Neuronal stem cell (in vitro differentiated cells): ENCODE measurements at regions not wholly inside any gene's neighbourhood (a gene's known extent, or its start where the extent isn't known, plus 50 kb on each side); places are given as distances from the start of the nearest gene placed in this dataset.
A peak's percentile ranks its signal among the peaks of the same experiment; 100 is the strongest.

Experiments
- DNase-seq: peaks from one replicate; pipeline ENCODE4 v3.0.0-alpha.2; 2013; ENCODE audit warnings: low spot score
- H2AFZ ChIP-seq: one replicate; pipeline ENCODE4 v1.6.1; 2013; ENCODE audit warnings: mild to moderate bottlenecking, low read length, inconsistent platforms
- H2AK5ac ChIP-seq: 2 replicates; pipeline ENCODE4 v1.6.1; 2013; ENCODE audit warnings: low read depth, mild to moderate bottlenecking, inconsistent platforms, low read length, moderate library complexity, mixed read lengths
- H2BK120ac ChIP-seq: 2 replicates; pipeline ENCODE4 v1.6.1; 2013; ENCODE audit warnings: low read depth, mild to moderate bottlenecking, inconsistent platforms, low read length, moderate library complexity, mixed read lengths
- H2BK12ac ChIP-seq: one replicate; pipeline ENCODE4 v1.6.1; 2013; ENCODE audit warnings: low read length, inconsistent platforms
- H2BK15ac ChIP-seq: 2 replicates; pipeline ENCODE4 v1.6.1; 2013; ENCODE audit warnings: mild to moderate bottlenecking, low read length, inconsistent platforms, mixed read lengths
- H2BK5ac ChIP-seq: one replicate; pipeline ENCODE4 v1.6.1; 2013; ENCODE audit warnings: inconsistent platforms, mild to moderate bottlenecking, low read length, moderate library complexity
- H3K14ac ChIP-seq: one replicate; pipeline ENCODE4 v1.6.1; 2013; ENCODE audit warnings: low read length, inconsistent platforms
- H3K18ac ChIP-seq: 2 replicates; pipeline ENCODE4 v1.6.1; 2013; ENCODE audit warnings: low read length, inconsistent platforms
- H3K23ac ChIP-seq: 2 replicates; pipeline ENCODE4 v1.6.1; 2013; ENCODE audit warnings: low read depth, mild to moderate bottlenecking, mixed read lengths, low read length, inconsistent platforms; ENCODE audit not compliant: poor library complexity
- H3K27ac ChIP-seq: replicated peaks from 3 replicates; pipeline ENCODE4 v1.5.1; 2013; ENCODE audit warnings: low read length, inconsistent platforms
- H3K27me3 ChIP-seq, 3 experiments: 2 replicates each; pipeline ENCODE4 v1.6.1; 2013; ENCODE audit warnings: low read length in 3 of 3, mild to moderate bottlenecking in 2 of 3, inconsistent platforms in 1 of 3, low read depth in 1 of 3, mixed read lengths in 1 of 3, moderate library complexity in 1 of 3; ENCODE audit not compliant: control insufficient read depth in 3 of 3, insufficient read depth in 3 of 3
- H3K36me3 ChIP-seq, 2 donors: replicated peaks in 1 of 2; 2 replicates each; pipeline ENCODE4 v1.6.1; 2013; ENCODE audit warnings: low read length in 2 of 2; ENCODE audit not compliant: control insufficient read depth in 2 of 2, insufficient read depth in 2 of 2
- H3K4ac ChIP-seq: 2 replicates; pipeline ENCODE4 v1.6.1; 2013; ENCODE audit warnings: inconsistent platforms, mild to moderate bottlenecking, low read length, moderate library complexity
- H3K4me1 ChIP-seq, 2 donors: 1 replicate in 1 of 2; 2 replicates in 1 of 2; pipeline ENCODE4 v1.6.1; 2013; ENCODE audit warnings: low read length in 2 of 2, low read depth in 1 of 2; ENCODE audit not compliant: control insufficient read depth in 2 of 2, insufficient read depth in 1 of 2
- H3K4me2 ChIP-seq: one replicate; pipeline ENCODE4 v1.6.1; 2013; ENCODE audit warnings: mild to moderate bottlenecking, low read length, inconsistent platforms; ENCODE audit not compliant: insufficient read depth, poor library complexity, severe bottlenecking
- H3K4me3 ChIP-seq, 2 donors: 2 replicates each; pipeline ENCODE4 v1.5.1; 2013; ENCODE audit warnings: low read length in 2 of 2, mild to moderate bottlenecking in 2 of 2, inconsistent platforms in 1 of 2, moderate library complexity in 1 of 2
- H3K79me1 ChIP-seq: one replicate; pipeline ENCODE4 v1.6.1; 2013; ENCODE audit warnings: low read depth, mild to moderate bottlenecking, inconsistent platforms, low read length, moderate library complexity
- H3K9ac ChIP-seq: one replicate; pipeline ENCODE4 v1.6.1; 2013; ENCODE audit warnings: mild to moderate bottlenecking, low read depth, low read length, inconsistent platforms; ENCODE audit not compliant: poor library complexity
- H3K9me3 ChIP-seq, 2 donors: replicated peaks in 1 of 2; 2 replicates each; pipeline versions ENCODE3 to v1.6.1; 2013; ENCODE audit warnings: low read length in 2 of 2, mild to moderate bottlenecking in 2 of 2, inconsistent platforms in 1 of 2, low read depth in 1 of 2, mixed read lengths in 1 of 2, moderate library complexity in 1 of 2; ENCODE audit not compliant: control insufficient read depth in 2 of 2, insufficient read depth in 1 of 2
- H4K8ac ChIP-seq: one replicate; pipeline ENCODE4 v1.6.1; 2013; ENCODE audit warnings: low read depth, mild to moderate bottlenecking, inconsistent platforms, low read length, moderate library complexity
- H4K91ac ChIP-seq: one replicate; pipeline ENCODE4 v1.6.1; 2013; ENCODE audit warnings: low read length, low read depth, mild to moderate bottlenecking, inconsistent platforms; ENCODE audit not compliant: poor library complexity
- WGBS, 2 donors: extraction: QIAGEN DNeasy Blood & Tissue Kit; methylation state at CpG; one replicate each; pipeline ENCODE4 v1.1.7; 2013; ENCODE audit warnings: missing lambda C conversion rate in 2 of 2, mixed read lengths in 1 of 2; ENCODE audit not compliant: insufficient read length in 2 of 2, insufficient replicate concordance in 1 of 2; ENCODE audit errors: extremely low coverage in 2 of 2; 5-methylcytosine and 5-hydroxymethylcytosine counted together

- Histone ChIP-seq H3K4me1 (no peaks in the 10 kb centered on the region), H4K8ac (no peak overlapping the region), H2AK5ac (no peak overlapping the region), H3K4ac (no peak overlapping the region), H3K27ac (no peak overlapping the region), H3K36me3 (no peaks in the 10 kb centered on the region), H4K91ac (no peak overlapping the region), H3K79me1 (no peaks in the 10 kb centered on the region), H2AFZ (no peak overlapping the region), H2BK12ac (no peak overlapping the region), H2BK120ac (no peak overlapping the region), H2BK15ac (no peak overlapping the region), H3K9me3 (no peaks in the 10 kb centered on the region), H3K4me3 (no peak overlapping the region), H3K23ac (no peak overlapping the region), H3K9ac (no peak overlapping the region), H3K18ac (no peak overlapping the region), H3K27me3 (no peaks in the 10 kb centered on the region), H3K4me2 (no peak overlapping the region), H2BK5ac (no peak overlapping the region), H3K14ac (no peak overlapping the region)
- WGBS, 2 donors, result no CpG with 5 or more reads among the region's 1 CpG
- no peak for DNase-seq
Measured at GRCh38 chr12:59219148-59219547, 298.8 kb upstream of the LRIG3 start.

DNA sequence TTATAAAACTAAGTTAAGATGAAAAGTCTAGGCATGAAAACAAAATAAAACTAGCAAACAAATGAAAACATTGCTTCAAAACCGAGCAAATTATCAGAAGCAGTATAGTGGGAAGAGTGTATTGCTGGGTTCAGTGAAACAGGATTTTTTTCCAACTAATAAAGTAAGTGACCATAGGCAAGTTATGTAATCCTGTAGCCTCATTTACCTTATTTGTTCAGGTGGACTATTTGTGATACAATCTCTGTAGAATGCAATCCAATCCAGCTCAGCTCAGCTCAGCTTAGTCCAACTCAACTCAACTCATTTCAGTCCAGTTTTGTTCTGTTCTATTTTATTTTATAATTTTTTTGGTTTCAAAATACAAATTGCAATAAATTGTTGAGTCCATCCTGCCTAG lies 276.7 kb upstream of the LRIG3 start:
- Histone ChIP-seq H3K4me2 (no peak overlapping the region), H2BK15ac (no peak overlapping the region), H2AFZ (no peak overlapping the region), H2BK12ac (no peak overlapping the region), H3K27me3 (no peaks in the 10 kb centered on the region), H4K91ac (no peak overlapping the region), H3K9me3 (no peaks in the 10 kb centered on the region), H3K9ac (no peak overlapping the region), H4K8ac (no peak overlapping the region), H3K23ac (no peak overlapping the region), H2BK5ac (no peak overlapping the region), H3K18ac (no peak overlapping the region), H3K14ac (no peak overlapping the region), H2BK120ac (no peak overlapping the region), H3K79me1 (no peaks in the 10 kb centered on the region), H3K36me3 (peaks cover 0 to 2% of the 10 kb centered on the region in 2 donors), H3K4me3 (no peak overlapping the region), H3K4ac (no peak overlapping the region), H2AK5ac (no peak overlapping the region), H3K4me1 (no peaks in the 10 kb centered on the region), H3K27ac (no peak overlapping the region)
- WGBS, 2 donors, result no CpG with 5 or more reads among the region's 1 CpG
- DNase-seq, result no peak

DNA sequence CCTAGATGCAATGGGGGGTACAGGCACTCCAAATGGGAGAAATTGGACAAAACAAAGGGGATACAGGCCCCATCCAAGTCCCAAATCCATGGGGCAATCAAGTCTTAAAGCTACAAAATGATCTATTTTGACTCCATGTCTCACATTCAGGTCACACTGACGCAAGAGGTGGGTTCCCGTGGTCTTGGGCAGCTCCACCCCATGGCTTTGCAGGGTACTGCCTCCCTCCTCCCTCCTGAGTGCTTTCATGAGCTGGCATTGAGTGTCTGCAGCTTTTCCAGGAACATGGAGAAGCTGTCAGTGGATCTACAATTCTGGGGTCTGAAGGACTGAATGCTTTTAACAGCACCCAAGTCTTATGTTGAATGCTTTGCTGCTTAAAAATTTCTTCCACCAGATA lies 274.5 kb upstream of the LRIG3 start:
- Histone ChIP-seq H2BK5ac (no peak overlapping the region), H2AFZ (no peak overlapping the region), H4K91ac (no peak overlapping the region), H3K27ac (no peak overlapping the region), H4K8ac (no peak overlapping the region), H3K4me3 (no peak overlapping the region), H3K36me3 (peaks cover 0 to 2% of the 10 kb centered on the region in 2 donors), H3K4me2 (no peak overlapping the region), H2BK120ac (no peak overlapping the region), H3K9ac (no peak overlapping the region), H3K79me1 (no peaks in the 10 kb centered on the region), H3K14ac (no peak overlapping the region), H2BK15ac (no peak overlapping the region), H3K9me3 (no peaks in the 10 kb centered on the region), H3K4ac (no peak overlapping the region), H2BK12ac (no peak overlapping the region), H2AK5ac (no peak overlapping the region), H3K27me3 (no peaks in the 10 kb centered on the region), H3K4me1 (no peaks in the 10 kb centered on the region), H3K18ac (peak overlapping the region; percentile 8), H3K23ac (no peak overlapping the region)
- no CpG with 5 or more reads among the region's 2 CpGs for WGBS, 2 donors
- DNase-seq, result no peak

- Histone ChIP-seq H3K4me1 (no peaks in the 10 kb centered on the region), H2AFZ (no peak overlapping the region), H3K9ac (no peak overlapping the region), H2BK15ac (no peak overlapping the region), H4K91ac (no peak overlapping the region), H3K4ac (no peak overlapping the region), H3K23ac (no peak overlapping the region), H3K36me3 (peaks cover 0 to 2% of the 10 kb centered on the region in 2 donors), H3K9me3 (no peaks in the 10 kb centered on the region), H4K8ac (no peak overlapping the region), H2BK5ac (no peak overlapping the region), H2AK5ac (no peak overlapping the region), H3K27me3 (no peaks in the 10 kb centered on the region), H3K18ac (no peak overlapping the region), H3K27ac (no peak overlapping the region), H3K14ac (no peak overlapping the region), H2BK120ac (no peak overlapping the region), H3K4me2 (no peak overlapping the region), H3K79me1 (no peaks in the 10 kb centered on the region), H3K4me3 (no peak overlapping the region), H2BK12ac (no peak overlapping the region)
- no peak for DNase-seq
- no CpG with 5 or more reads among the region's 1 CpG for WGBS, 2 donors
Measured at GRCh38 chr12:59193476-59194050, 273.3 kb upstream of the LRIG3 start.
